HG03064 (cell line): ENCODE measurements at regions not wholly inside any gene's neighbourhood (a gene's known extent, or its start where the extent isn't known, plus 50 kb on each side); places are given as distances from the start of the nearest gene placed in this dataset.

Experiments
- ATAC-seq: cut with Tn5 transposase; IDR thresholded peaks from one replicate; pipeline ENCODE4 v1.9.1; 2021; ENCODE audit warnings: low read depth; ENCODE audit not compliant: unreplicated experiment

GRCh38 chr5:146940295-146940694 lies 61.7 kb upstream of the PPP2R2B start:
- no peak for ATAC-seq

GRCh38 chr5:146944019-146944418 lies 65.5 kb upstream of the PPP2R2B start:
- ATAC-seq, result no peak

- no peak for ATAC-seq
Observed at GRCh38 chr5:146944764-146945616, 66.4 kb upstream of the PPP2R2B start.

DNA sequence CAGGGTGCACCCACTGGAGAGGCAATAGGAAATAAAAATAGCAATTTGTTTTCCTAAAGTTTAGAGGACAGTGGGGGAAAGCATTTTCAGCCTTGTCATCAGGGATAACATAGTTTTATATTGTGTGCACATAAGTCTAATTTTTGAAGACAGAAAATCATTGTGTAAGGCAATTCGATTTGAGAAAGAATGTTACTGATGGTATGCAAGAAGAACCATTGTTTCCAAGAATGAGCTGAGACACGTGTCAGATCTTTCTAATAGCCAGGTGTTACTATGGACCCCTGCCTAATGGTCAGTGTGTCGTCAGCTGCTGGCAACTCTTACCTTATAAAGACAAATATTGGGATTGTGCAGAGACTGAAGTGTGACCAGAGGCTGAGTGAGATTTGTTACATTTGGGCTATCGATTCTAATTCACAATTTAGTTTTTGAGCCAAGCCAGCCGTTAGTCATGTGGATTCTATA lies 67.1 kb upstream of the PPP2R2B start:
- no peak for ATAC-seq

DNA sequence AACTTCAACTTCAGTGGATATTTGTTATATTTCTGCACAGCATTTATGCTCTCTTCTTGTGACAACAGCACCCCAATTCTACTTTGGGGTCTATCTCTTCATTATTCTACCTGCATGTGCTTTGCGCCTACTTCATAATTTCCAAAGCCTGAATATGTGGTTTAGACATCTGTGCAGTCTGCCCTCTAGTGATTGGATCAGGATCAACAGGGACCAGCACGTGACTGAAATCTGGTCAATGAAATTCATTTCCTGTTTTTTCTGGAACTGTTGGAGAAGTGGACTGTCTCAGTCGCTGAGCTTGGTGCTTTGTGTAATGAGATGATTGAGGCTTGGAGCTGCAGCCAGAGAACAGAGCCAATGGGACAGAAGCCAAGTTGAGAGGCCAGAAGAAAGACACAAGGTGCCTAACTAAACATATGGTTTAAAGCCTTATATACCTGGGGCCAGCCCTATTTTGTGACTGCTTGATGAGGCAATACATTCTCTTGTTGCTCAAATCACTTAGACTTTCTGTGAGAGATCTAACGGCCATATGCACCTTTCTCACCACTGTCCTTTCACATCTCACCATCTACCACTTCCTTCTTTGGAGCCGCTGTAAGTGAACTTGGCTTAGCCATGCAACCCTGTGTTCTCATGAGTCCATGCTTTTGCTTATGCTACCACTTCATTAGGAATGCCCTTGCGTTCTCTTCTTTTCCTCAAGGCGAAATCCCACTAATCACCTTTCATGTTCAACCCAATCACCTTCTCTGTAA lies 68.8 kb upstream of the PPP2R2B start:
- no peak for ATAC-seq

DNA sequence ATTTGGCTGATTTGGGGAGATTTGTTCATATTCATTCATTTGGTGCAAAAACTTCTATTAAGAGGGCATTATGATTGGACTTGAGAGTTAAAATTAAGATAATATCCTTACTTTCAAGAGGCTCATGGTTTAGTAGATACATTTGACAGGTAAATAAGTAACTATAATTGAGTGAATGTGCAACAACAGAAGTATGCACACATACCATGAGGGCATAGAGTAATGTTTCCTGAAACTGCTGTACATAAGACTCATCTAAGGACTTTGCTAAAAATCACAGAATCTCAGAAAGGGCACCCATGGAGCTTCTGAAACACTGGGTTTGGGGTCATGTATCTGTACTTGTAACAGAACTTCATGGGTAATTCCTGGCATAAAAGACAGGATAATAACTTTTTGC lies 70.1 kb upstream of the PPP2R2B start:
- ATAC-seq, result no peak

DNA sequence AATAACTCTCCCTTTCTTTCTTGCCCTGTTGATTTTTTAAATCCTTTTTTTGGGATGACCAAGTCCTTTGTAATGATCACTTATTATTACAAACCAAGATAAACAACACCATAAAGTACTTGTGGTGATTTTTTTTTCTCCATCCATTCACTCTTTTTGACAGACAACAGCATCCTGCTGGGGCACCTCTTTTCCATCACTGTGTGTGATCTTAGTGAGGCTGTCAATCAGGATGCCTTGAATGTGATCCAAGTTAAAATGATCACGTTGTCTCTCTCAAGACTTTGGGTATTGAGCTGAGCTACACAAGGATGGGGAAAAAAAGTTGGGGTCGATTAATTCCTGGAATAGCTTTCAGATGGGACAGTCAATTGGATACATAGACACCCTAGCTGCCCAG lies 73.6 kb upstream of the PPP2R2B start:
- ATAC-seq, result no peak

- ATAC-seq, result no peak
Observed at GRCh38 chr5:146956217-146956616, 77.7 kb upstream of the PPP2R2B start.

DNA sequence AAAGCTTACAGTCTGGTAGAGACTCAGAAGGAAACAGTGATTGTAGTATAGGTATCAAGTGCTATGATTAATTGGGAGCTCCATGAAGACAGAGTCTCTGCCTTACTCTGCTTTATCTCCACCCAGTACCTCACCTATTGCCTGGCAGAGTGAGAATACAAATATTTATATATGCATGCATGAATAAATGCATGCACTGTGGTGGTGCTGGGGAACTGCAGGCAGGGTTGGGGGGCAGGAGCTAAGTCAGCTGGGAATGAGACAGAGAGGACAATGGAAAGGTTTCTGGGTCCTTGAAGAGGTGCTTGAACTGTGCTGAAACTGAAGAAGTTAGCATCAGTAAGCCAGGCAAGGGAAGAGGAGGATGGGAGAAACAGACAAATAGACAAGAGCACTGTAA lies 80.8 kb upstream of the PPP2R2B start:
- no peak for ATAC-seq

- ATAC-seq, result no peak
Observed at GRCh38 chr5:146962801-146963355, 84.3 kb upstream of the PPP2R2B start.

- ATAC-seq, result peak; percentile 95
Observed at GRCh38 chr5:146965761-146966659, 87.5 kb upstream of the PPP2R2B start.

- ATAC-seq, result no peak
Observed at GRCh38 chr5:146967646-146968045, 89.1 kb upstream of the PPP2R2B start.

GRCh38 chr5:146971401-146971800 lies 92.8 kb upstream of the PPP2R2B start:
- no peak for ATAC-seq

GRCh38 chr5:146986469-146986868 lies 107.9 kb upstream of the PPP2R2B start:
- ATAC-seq, result no peak

GRCh38 chr5:146993876-146994530 lies 115.4 kb upstream of the PPP2R2B start:
- no peak for ATAC-seq

DNA sequence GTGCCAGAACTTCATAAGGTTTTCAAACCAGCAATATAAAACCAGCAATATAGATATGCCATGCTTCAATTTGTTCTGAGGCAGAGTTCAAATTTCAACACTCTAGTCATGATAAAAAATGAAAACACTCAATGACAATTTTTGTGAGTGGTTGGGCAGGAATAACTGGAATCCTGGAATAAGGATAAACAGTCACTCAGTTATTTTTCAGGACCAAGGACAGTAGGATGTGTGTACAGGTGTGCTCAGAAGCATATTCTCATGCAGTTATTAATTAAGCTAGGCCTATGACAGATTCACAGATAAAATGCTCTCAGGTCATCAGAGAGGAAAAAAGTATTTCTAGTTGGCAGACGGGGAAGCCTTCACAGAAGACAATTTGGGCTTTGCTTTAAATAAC lies 117.3 kb upstream of the PPP2R2B start:
- ATAC-seq, result no peak

GRCh38 chr5:147015405-147015804 lies 136.8 kb upstream of the PPP2R2B start:
- no peak for ATAC-seq

DNA sequence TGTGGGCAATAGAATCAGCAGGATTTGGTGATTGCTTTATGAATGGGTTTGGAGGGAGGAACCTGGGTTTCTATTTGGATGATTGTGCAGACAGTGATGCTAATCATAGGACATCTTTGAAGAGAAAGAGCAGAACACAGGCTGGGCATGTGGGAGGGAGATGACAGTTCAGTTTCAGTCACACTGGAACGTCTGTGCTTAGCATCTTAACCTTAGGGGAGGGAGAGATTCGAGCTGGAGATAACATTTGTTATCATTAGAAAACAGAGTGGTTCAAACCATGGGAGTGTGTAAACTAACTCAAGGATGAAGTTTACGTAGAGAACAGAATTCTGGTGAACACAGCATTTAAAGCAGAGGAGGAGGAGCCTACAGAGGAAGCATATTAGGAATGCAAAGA lies 138.6 kb upstream of the PPP2R2B start:
- ATAC-seq, result no peak

- no peak for ATAC-seq
Observed at GRCh38 chr5:147017621-147018020, 139.1 kb upstream of the PPP2R2B start.

- ATAC-seq, result no peak
Observed at GRCh38 chr5:147018812-147019211, 140.3 kb upstream of the PPP2R2B start.
